ENCODE measurements at regions not wholly inside any gene's neighbourhood (a gene's known extent, or its start where the extent isn't known, plus 50 kb on each side); places are given as distances from the start of the nearest gene placed in this dataset.

DNA sequence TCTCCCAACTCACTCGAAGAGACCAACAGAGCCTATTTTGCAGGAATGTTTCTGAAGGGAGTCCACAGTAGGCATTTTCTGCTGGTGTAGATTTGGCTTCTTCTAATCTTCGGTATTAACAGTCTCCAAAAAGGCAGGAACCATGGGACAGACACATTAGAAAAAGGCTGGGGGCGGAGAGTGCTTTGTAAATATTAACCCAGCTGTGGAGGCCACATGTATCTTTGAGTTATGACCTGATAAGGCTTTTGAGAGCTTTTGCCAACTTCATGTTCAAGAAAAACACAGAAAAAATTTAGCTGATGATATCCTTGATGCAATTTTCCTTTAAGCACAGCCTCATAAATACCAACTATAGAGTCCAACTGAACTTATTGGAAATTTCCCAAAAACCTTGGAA, 119.4 kb upstream of the TSHZ2 start:
- DNase-seq (ENCODE audit: low spot score): no peak
- no peaks in the 10 kb centered on the region for H3K36me3 ChIP-seq (ENCODE audit: control insufficient read depth in 4 of 4, insufficient read depth in 3 of 4, low read depth in 1 of 4, low read length in 3 of 4)

DNA sequence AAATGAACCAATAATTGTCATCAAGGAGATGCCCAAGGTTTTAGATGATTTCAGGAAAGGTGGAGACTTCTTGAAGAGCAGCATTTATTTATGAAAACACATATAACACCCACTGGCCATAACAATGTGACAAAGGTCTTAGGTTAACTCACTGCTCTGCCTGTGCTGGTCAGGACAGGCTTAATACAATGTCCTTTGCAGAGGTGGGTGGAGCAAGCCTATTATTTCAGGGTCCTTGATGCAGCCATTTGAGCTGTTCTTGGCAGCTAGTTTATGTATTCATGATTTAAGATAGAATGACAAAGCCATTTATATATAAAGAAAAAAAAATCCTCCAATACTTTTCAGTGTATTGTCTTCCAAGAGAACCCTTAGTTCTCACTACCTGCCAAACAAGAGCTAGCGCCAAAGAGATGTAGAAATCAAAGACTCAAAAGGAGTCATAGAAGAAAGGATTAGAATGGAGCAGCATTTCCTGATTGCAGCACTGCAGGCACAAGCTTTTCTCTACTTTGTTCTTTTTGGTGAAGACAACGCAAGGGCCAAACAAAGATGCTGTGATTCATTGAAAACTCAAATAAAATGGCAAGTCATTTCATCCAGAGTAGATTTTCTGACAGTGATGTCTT, 124.3 kb upstream of the TSHZ2 start:
- no peak overlapping the region for H3K4me3 ChIP-seq (ENCODE audit: low read depth in 1 of 3, low read length in 3 of 3)
- H3K27ac ChIP-seq (ENCODE audit: low read depth in 1 of 2, low read length in 2 of 2): no peak overlapping the region

More for the DNA sequence above, 119.4 kb upstream of the TSHZ2 start:
- Histone ChIP-seq H3K4me3 (ENCODE audit: low read depth in 1 of 3, low read length in 3 of 3) (no peak overlapping the region), H3K27ac (ENCODE audit: low read depth in 1 of 2, low read length in 2 of 2) (no peak overlapping the region), H3K9me3 (ENCODE audit: control insufficient read depth in 4 of 4, low read length in 3 of 4) (no peaks in the 10 kb centered on the region), H3K4me1 (ENCODE audit: control insufficient read depth in 4 of 4, insufficient read depth in 4 of 4, low read length in 3 of 4) (peaks cover 0 to 11% (median 6%) of the 10 kb centered on the region in 4 donors), H3K9ac (ENCODE audit: low read depth in 1 of 2, low read length in 2 of 2) (no peak overlapping the region), H3K27me3 (ENCODE audit: control insufficient read depth in 4 of 4, insufficient read depth in 4 of 4, low read length in 3 of 4) (no peaks in the 10 kb centered on the region)
- 29% methylated on average over 3 of the region's 3 CpGs for WGBS
- TF ChIP-seq HNF4G (IDR thresholded peaks at IDR 0.05) (no peak), JUND (IDR thresholded peaks at IDR 0.05) (no peak), EGR1 (IDR thresholded peaks at IDR 0.05; ENCODE audit: low read depth in 2 of 2) (peak in 1 of 2 donors; percentile 11), RAD21 (IDR thresholded peaks at IDR 0.05) (peak in 1 of 2 donors; percentile 20), HNF4A (conservative IDR thresholded peaks at IDR 0.05) (peak in 1 of 2 donors; percentile 19), GABPA (IDR thresholded peaks at IDR 0.05 in 1 of 2, conservative IDR thresholded peaks at IDR 0.05 in 1 of 2) (no peak), SP1 (IDR thresholded peaks at IDR 0.05) (no peak), RXRA (IDR thresholded peaks at IDR 0.05) (peak in 1 of 2 donors; percentile 34), ZBTB33 (IDR thresholded peaks at IDR 0.05) (no peak), FOXA2 (IDR thresholded peaks at IDR 0.05) (peak; percentile 50), FOXA1 (IDR thresholded peaks at IDR 0.05) (no peak), YY1 (IDR thresholded peaks at IDR 0.05) (peak; percentile 20)
- TF ChIP-seq, protein P1, sequence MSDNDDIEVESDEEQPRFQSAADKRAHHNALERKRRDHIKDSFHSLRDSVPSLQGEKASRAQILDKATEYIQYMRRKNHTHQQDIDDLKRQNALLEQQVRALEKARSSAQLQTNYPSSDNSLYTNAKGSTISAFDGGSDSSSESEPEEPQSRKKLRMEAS (IDR thresholded peaks at IDR 0.05): no peak

More for the DNA sequence above, 124.3 kb upstream of the TSHZ2 start:
- Histone ChIP-seq H3K9me3 (ENCODE audit: control insufficient read depth in 4 of 4, low read length in 3 of 4) (no peaks in the 10 kb centered on the region), H3K4me1 (ENCODE audit: control insufficient read depth in 4 of 4, insufficient read depth in 4 of 4, low read length in 3 of 4) (peaks cover 0 to 7% (median 5%) of the 10 kb centered on the region in 4 donors), H3K36me3 (ENCODE audit: control insufficient read depth in 4 of 4, insufficient read depth in 3 of 4, low read depth in 1 of 4, low read length in 3 of 4) (no peaks in the 10 kb centered on the region), H3K27me3 (ENCODE audit: control insufficient read depth in 4 of 4, insufficient read depth in 4 of 4, low read length in 3 of 4) (no peaks in the 10 kb centered on the region), H3K9ac (ENCODE audit: low read depth in 1 of 2, low read length in 2 of 2) (no peak overlapping the region)
- DNase-seq (ENCODE audit: low spot score): no peak
- TF ChIP-seq RAD21 (IDR thresholded peaks at IDR 0.05) (no peak), FOXA2 (IDR thresholded peaks at IDR 0.05) (no peak), CTCF (IDR thresholded peaks at IDR 0.05; ENCODE audit: low read depth, low read length, missing input control) (no peak), YY1 (IDR thresholded peaks at IDR 0.05) (no peak), JUND (IDR thresholded peaks at IDR 0.05) (no peak), ZBTB33 (IDR thresholded peaks at IDR 0.05) (no peak), GABPA (IDR thresholded peaks at IDR 0.05 in 1 of 2, conservative IDR thresholded peaks at IDR 0.05 in 1 of 2) (no peak), REST (IDR thresholded peaks at IDR 0.05) (no peak), RXRA (IDR thresholded peaks at IDR 0.05) (no peak), NR2F2 (IDR thresholded peaks at IDR 0.05) (no peak)
- WGBS: 93% methylated on average over 2 of the region's 2 CpGs
